Activated gamma-delta T cell (primary cell): ENCODE measurements at regions not wholly inside any gene's neighbourhood (a gene's known extent, or its start where the extent isn't known, plus 50 kb on each side); places are given as distances from the start of the nearest gene placed in this dataset.
"Not testable (repeated sequence)": the region's sequence is repeated elsewhere in the genome, so short reads cannot be mapped to it uniquely, and the experiment has no call there.

Experiments used
- DNase-seq: peaks from one replicate; lab custom pipeline; 2025; lab: John Stamatoyannopoulos, UW

GRCh38 chr19:23597661-23598060 lies 89.4 kb downstream of the ZNF675 start:
- no peak for DNase-seq

- DNase-seq: no peak
These were observed 90.1 kb downstream of the ZNF675 start for GRCh38 chr19:23596872-23597271.

GRCh38 chr19:23594311-23594710 lies 92.7 kb downstream of the ZNF675 start:
- not testable (repeated sequence) for DNase-seq

GRCh38 chr19:23587546-23587945 lies 99.5 kb downstream of the ZNF675 start:
- DNase-seq: no peak

- no peak for DNase-seq
These were observed 109.5 kb downstream of the ZNF675 start for GRCh38 chr19:23577501-23577900.

GRCh38 chr19:23571175-23571574 lies 115.8 kb downstream of the ZNF675 start:
- DNase-seq: no peak

- not testable (repeated sequence) for DNase-seq
These were observed 118.9 kb downstream of the ZNF675 start for GRCh38 chr19:23568116-23568515.

GRCh38 chr19:23565256-23565655 lies 121.8 kb downstream of the ZNF675 start:
- no peak for DNase-seq

GRCh38 chr19:23563326-23563725 lies 123.7 kb downstream of the ZNF675 start:
- no peak for DNase-seq

- DNase-seq: no peak
These were observed 125.7 kb downstream of the ZNF675 start for GRCh38 chr19:23561341-23561740.

- no peak for DNase-seq
These were observed 127.0 kb downstream of the ZNF675 start for GRCh38 chr19:23560051-23560450.

- DNase-seq: no peak
These were observed 128.5 kb downstream of the ZNF675 start for GRCh38 chr19:23558541-23558940.

- no peak for DNase-seq
These were observed 129.6 kb downstream of the ZNF675 start for GRCh38 chr19:23557381-23557780.

- DNase-seq: no peak
These were observed 132.5 kb downstream of the ZNF675 start for GRCh38 chr19:23554548-23554947.

- DNase-seq: not testable (repeated sequence)
These were observed 136.9 kb downstream of the ZNF675 start for GRCh38 chr19:23550102-23550501.

GRCh38 chr19:23547816-23548430 lies 139.1 kb downstream of the ZNF675 start:
- DNase-seq: no peak

- no peak for DNase-seq
These were observed 139.9 kb downstream of the ZNF675 start for GRCh38 chr19:23547156-23547555.

- no peak for DNase-seq
These were observed 143.7 kb downstream of the ZNF675 start for GRCh38 chr19:23543351-23543750.

GRCh38 chr19:23542562-23542961 lies 144.4 kb downstream of the ZNF675 start:
- no peak for DNase-seq

GRCh38 chr19:23541991-23542390 lies 145.0 kb downstream of the ZNF675 start:
- DNase-seq: no peak

GRCh38 chr19:23540180-23540579 lies 144.9 kb upstream of the ZNF91 start:
- DNase-seq: not testable (repeated sequence)

GRCh38 chr19:23539499-23539898 lies 144.2 kb upstream of the ZNF91 start:
- no peak for DNase-seq

GRCh38 chr19:23537136-23537535 lies 141.9 kb upstream of the ZNF91 start:
- not testable (repeated sequence) for DNase-seq

GRCh38 chr19:23536341-23536740 lies 141.1 kb upstream of the ZNF91 start:
- not testable (repeated sequence) for DNase-seq
